ENCODE measurements at regions not wholly inside any gene's neighbourhood (a gene's known extent, or its start where the extent isn't known, plus 50 kb on each side); places are given as distances from the start of the nearest gene placed in this dataset.

GRCh38 chr2:215832791-215833190 lies 180.6 kb downstream of the MREG start (continued):
- TF ChIP-seq ZNF7 (CRISPR knock-in tag; IDR thresholded peaks at IDR 0.05) = no peak
- 0 out of 2 replicates have a peak, but pooled peaks have one; percentile 11 for TF ChIP-seq FOXA3 (CRISPR knock-in tag; IDR thresholded peaks at IDR 0.05)
- no peak for TF ChIP-seq ZSCAN21 (CRISPR knock-in tag; IDR thresholded peaks at IDR 0.05; ENCODE audit: borderline replicate concordance)
- TF ChIP-seq ZNF343 (CRISPR knock-in tag; IDR thresholded peaks at IDR 0.05) = no peak
- no peak for TF ChIP-seq ZNF605 (CRISPR knock-in tag; IDR thresholded peaks at IDR 0.05)
- peak; percentile 14 for TF ChIP-seq TEAD3 (CRISPR knock-in tag; optimal IDR thresholded peaks at IDR 0.05; ENCODE audit: borderline replicate concordance)
- TF ChIP-seq ZSCAN22 (CRISPR knock-in tag; IDR thresholded peaks at IDR 0.05) = 0 out of 2 replicates have a peak, but pooled peaks have one; percentile 39
- peak; percentile 62; the same call in 1 of the 2 replicates for TF ChIP-seq ZBTB38 (CRISPR knock-in tag; IDR thresholded peaks at IDR 0.05)
- no peak for TF ChIP-seq DZIP1 (CRISPR knock-in tag; IDR thresholded peaks at IDR 0.05)
- TF ChIP-seq MXD3 (CRISPR knock-in tag; IDR thresholded peaks at IDR 0.05) = no peak
- no peak for TF ChIP-seq ZNF772 (CRISPR knock-in tag; IDR thresholded peaks at IDR 0.05)
- TF ChIP-seq ZNF230 (CRISPR knock-in tag; IDR thresholded peaks at IDR 0.05) = 0 out of 2 replicates have a peak, but pooled peaks have one; percentile 47
- TF ChIP-seq GRHL1 (CRISPR knock-in tag; conservative IDR thresholded peaks at IDR 0.05) = no peak

All from HepG2 (cell line).